Effector CD8-positive, alpha-beta T cell (primary cell): ENCODE measurements at regions not wholly inside any gene's neighbourhood (a gene's known extent, or its start where the extent isn't known, plus 50 kb on each side); places are given as distances from the start of the nearest gene placed in this dataset.
A peak's percentile ranks its signal among the peaks of the same experiment; 100 is the strongest.

ENCODE experiments used
- DNase-seq: peaks from one replicate; lab custom pipeline; 2025; lab: John Stamatoyannopoulos, UW

- no peak for DNase-seq
Measured at GRCh38 chr6:27052731-27053082, 194.8 kb upstream of the PRSS16 start.

GRCh38 chr6:27053738-27054137 lies 193.8 kb upstream of the PRSS16 start:
- DNase-seq: no peak

- DNase-seq: no peak
Measured at GRCh38 chr6:27056615-27057014, 190.9 kb upstream of the PRSS16 start.

GRCh38 chr6:27059621-27060425 lies 187.7 kb upstream of the PRSS16 start:
- no peak for DNase-seq

GRCh38 chr6:27061235-27061993 lies 186.1 kb upstream of the PRSS16 start:
- DNase-seq: no peak

- DNase-seq: no peak
Measured at GRCh38 chr6:27062755-27063154, 184.7 kb upstream of the PRSS16 start.

GRCh38 chr6:27065183-27065582 lies 182.3 kb upstream of the PRSS16 start:
- no peak for DNase-seq

- DNase-seq: no peak
Measured at GRCh38 chr6:27066381-27066780, 181.1 kb upstream of the PRSS16 start.

GRCh38 chr6:27066802-27067201 lies 180.7 kb upstream of the PRSS16 start:
- DNase-seq: no peak

GRCh38 chr6:27073441-27073840 lies 174.1 kb upstream of the PRSS16 start:
- no peak for DNase-seq

GRCh38 chr6:27076116-27076515 lies 171.4 kb upstream of the PRSS16 start:
- no peak for DNase-seq

GRCh38 chr6:27078734-27079357 lies 168.7 kb upstream of the PRSS16 start:
- DNase-seq: peak; percentile 9

- DNase-seq: no peak
Measured at GRCh38 chr6:27081188-27081587, 166.3 kb upstream of the PRSS16 start.

- DNase-seq: no peak
Measured at GRCh38 chr6:27081931-27082330, 165.6 kb upstream of the PRSS16 start.

- no peak for DNase-seq
Measured at GRCh38 chr6:27088068-27088467, 159.4 kb upstream of the PRSS16 start.

- DNase-seq: no peak
Measured at GRCh38 chr6:27091661-27092315, 155.7 kb upstream of the PRSS16 start.

- DNase-seq: no peak
Measured at GRCh38 chr6:27092316-27092692, 155.2 kb upstream of the PRSS16 start.

- DNase-seq: no peak
Measured at GRCh38 chr6:27095914-27096313, 151.6 kb upstream of the PRSS16 start.

GRCh38 chr6:27096834-27097511 lies 150.5 kb upstream of the PRSS16 start:
- no peak for DNase-seq

GRCh38 chr6:27098956-27099355 lies 148.5 kb upstream of the PRSS16 start:
- no peak for DNase-seq

- no peak for DNase-seq
Measured at GRCh38 chr6:27100921-27101320, 146.6 kb upstream of the PRSS16 start.

- no peak for DNase-seq
Measured at GRCh38 chr6:27101824-27102223, 145.7 kb upstream of the PRSS16 start.
